Liver (tissue), 8 donors: ENCODE measurements at regions not wholly inside any gene's neighbourhood (a gene's known extent, or its start where the extent isn't known, plus 50 kb on each side); places are given as distances from the start of the nearest gene placed in this dataset.

ENCODE experiments used
- DNase-seq: peaks from one replicate; pipeline ENCODE4 v3.0.0-alpha.2; 2017; ENCODE audit warnings: low spot score
- H3K27ac ChIP-seq, 2 donors: one replicate each; pipeline ENCODE4 v1.7.0; 2013; ENCODE audit warnings: inconsistent platforms in 2 of 2, low read length in 2 of 2, control low read depth in 1 of 2, low read depth in 1 of 2, mild to moderate bottlenecking in 1 of 2
- H3K27me3 ChIP-seq, 4 donors: one replicate each; pipeline versions ENCODE4 v1.6.1 to v1.7.0; 2013; ENCODE audit warnings: low read length in 3 of 4, inconsistent platforms in 1 of 4, mild to moderate bottlenecking in 1 of 4, moderate library complexity in 1 of 4; ENCODE audit not compliant: control insufficient read depth in 4 of 4, insufficient read depth in 4 of 4
- H3K36me3 ChIP-seq, 4 donors: one replicate each; pipeline versions ENCODE4 v1.6.1 to v1.7.0; 2013; ENCODE audit warnings: low read length in 3 of 4, mild to moderate bottlenecking in 3 of 4, low read depth in 1 of 4, moderate library complexity in 1 of 4; ENCODE audit not compliant: control insufficient read depth in 4 of 4, insufficient read depth in 3 of 4
- H3K4me1 ChIP-seq, 4 donors: one replicate each; pipeline versions ENCODE4 v1.6.1 to v1.7.0; 2013; ENCODE audit warnings: low read length in 3 of 4, mild to moderate bottlenecking in 3 of 4, moderate library complexity in 1 of 4; ENCODE audit not compliant: control insufficient read depth in 4 of 4, insufficient read depth in 4 of 4
- H3K4me3 ChIP-seq, 3 donors: one replicate each; pipeline versions ENCODE4 v1.6.1 to v1.7.0; 2013; ENCODE audit warnings: low read length in 3 of 3, control low read depth in 1 of 3, low read depth in 1 of 3, mild to moderate bottlenecking in 1 of 3
- H3K9ac ChIP-seq, 2 donors: one replicate each; pipeline ENCODE4 v1.7.0; 2013; ENCODE audit warnings: low read length in 2 of 2, mild to moderate bottlenecking in 2 of 2, moderate library complexity in 2 of 2, control low read depth in 1 of 2, low read depth in 1 of 2
- H3K9me3 ChIP-seq, 4 donors: one replicate each; pipeline versions ENCODE4 v1.6.1 to v1.7.0; 2013; ENCODE audit warnings: low read length in 3 of 4; ENCODE audit not compliant: control insufficient read depth in 4 of 4
- ATF3 ChIP-seq: IDR thresholded peaks from 2 replicates; pipeline ENCODE4 v1.6.1; 2016; ENCODE audit warnings: antibody characterized with exemption
- CTCF ChIP-seq: fragments of 150-350 bp; IDR thresholded peaks from 2 replicates; pipeline ENCODE4 v1.5.1; 2017; ENCODE audit warnings: improper control_type of control experiment, low read depth, low read length; ENCODE audit not compliant: missing input control
- EGR1 ChIP-seq, 2 donors: IDR thresholded peaks; 2 replicates each; pipeline ENCODE4 v1.6.1; 2016 to 2018; ENCODE audit warnings: antibody characterized with exemption in 2 of 2, low read depth in 2 of 2
- FOXA1 ChIP-seq: IDR thresholded peaks from 2 replicates; pipeline ENCODE4 v1.6.1; 2016; ENCODE audit warnings: antibody characterized with exemption
- FOXA2 ChIP-seq: IDR thresholded peaks from 2 replicates; pipeline ENCODE4 v1.6.1; 2016; ENCODE audit warnings: antibody characterized with exemption
- GABPA ChIP-seq, 2 donors: IDR thresholded peaks in 1 of 2; conservative IDR thresholded peaks in 1 of 2; 2 replicates each; pipeline ENCODE4 v1.6.1; 2016; ENCODE audit warnings: antibody characterized with exemption in 2 of 2, mild to moderate bottlenecking in 1 of 2, moderate library complexity in 1 of 2
- MAX ChIP-seq: IDR thresholded peaks from 2 replicates; pipeline ENCODE4 v1.6.1; 2016; ENCODE audit warnings: antibody characterized with exemption
- RAD21 ChIP-seq, 2 donors: IDR thresholded peaks; 2 replicates each; pipeline ENCODE4 v1.6.1; 2016; ENCODE audit warnings: antibody characterized with exemption in 2 of 2, mild to moderate bottlenecking in 2 of 2
- REST ChIP-seq: IDR thresholded peaks from 2 replicates; pipeline ENCODE4 v1.6.1; 2016; ENCODE audit warnings: antibody characterized with exemption, mild to moderate bottlenecking
- SP1 ChIP-seq: IDR thresholded peaks from 2 replicates; pipeline ENCODE4 v1.6.1; 2018; ENCODE audit warnings: antibody characterized with exemption, mild to moderate bottlenecking
- TAF1 ChIP-seq: conservative IDR thresholded peaks from 2 replicates; pipeline ENCODE4 v1.6.1; 2016; ENCODE audit warnings: antibody characterized with exemption, mild to moderate bottlenecking
- YY1 ChIP-seq: IDR thresholded peaks from 2 replicates; pipeline ENCODE4 v1.6.1; 2016; ENCODE audit warnings: antibody characterized with exemption, mild to moderate bottlenecking
- ZBTB33 ChIP-seq: IDR thresholded peaks from 2 replicates; pipeline ENCODE4 v1.6.1; 2016; ENCODE audit warnings: antibody characterized with exemption
- WGBS: extraction: QIAGEN DNeasy Blood & Tissue Kit; methylation state at CpG from one replicate; pipeline ENCODE4 v1.1.7; 2013; 5-methylcytosine and 5-hydroxymethylcytosine counted together
- donor health status: healthy.
- donor health status: healthy.
- donor health status: healthy.
- donor health status: healthy.
- donor health status: healthy.

GRCh38 chr2:156803967-156804366, 367.8 kb downstream of the GPD2 start:
- H3K36me3 ChIP-seq, result no peaks in the 10 kb centered on the region
- H3K9ac ChIP-seq, result no peak overlapping the region
- no peak overlapping the region for H3K27ac ChIP-seq
- H3K4me1 ChIP-seq, result peaks cover 0 to 4% (median 0%) of the 10 kb centered on the region in 4 donors
- 93% methylated on average over 5 of the region's 5 CpGs for WGBS
- DNase-seq, result no peak
- TF ChIP-seq TAF1 (no peak), YY1 (no peak), RAD21 (IDR thresholded peaks at IDR 0.05) (no peak), FOXA1 (no peak), SP1 (no peak), EGR1 (IDR thresholded peaks at IDR 0.05; ENCODE audit: low read depth in 2 of 2) (no peak), MAX (no peak), CTCF (no peak), GABPA (IDR thresholded peaks at IDR 0.05 in 1 of 2, conservative IDR thresholded peaks at IDR 0.05 in 1 of 2) (no peak), REST (no peak), FOXA2 (no peak)
- no peaks in the 10 kb centered on the region for H3K27me3 ChIP-seq
- peaks cover 0 to 3% (median 1%) of the 10 kb centered on the region in 4 donors for H3K9me3 ChIP-seq
- H3K4me3 ChIP-seq, result no peak overlapping the region

- WGBS, result 91% methylated on average over 2 of the region's 2 CpGs
- H3K9me3 ChIP-seq, result peaks cover 0 to 3% (median 2%) of the 10 kb centered on the region in 4 donors
- TF ChIP-seq EGR1 (IDR thresholded peaks at IDR 0.05; ENCODE audit: low read depth in 2 of 2) (no peak), RAD21 (IDR thresholded peaks at IDR 0.05) (no peak), FOXA2 (no peak), ZBTB33 (no peak), YY1 (no peak), SP1 (no peak), ATF3 (no peak), TAF1 (no peak)
- H3K4me1 ChIP-seq, result no peaks in the 10 kb centered on the region
- H3K27me3 ChIP-seq, result no peaks in the 10 kb centered on the region
- H3K9ac ChIP-seq, result no peak overlapping the region
- H3K27ac ChIP-seq, result no peak overlapping the region
- no peak for DNase-seq
- no peaks in the 10 kb centered on the region for H3K36me3 ChIP-seq
- no peak overlapping the region for H3K4me3 ChIP-seq
Measured at GRCh38 chr2:156810094-156810493, 373.9 kb downstream of the GPD2 start.
